NAMALWA (cell line): ENCODE measurements at regions not wholly inside any gene's neighbourhood (a gene's known extent, or its start where the extent isn't known, plus 50 kb on each side); places are given as distances from the start of the nearest gene placed in this dataset.
"Not testable (repeated sequence)": the region's sequence is repeated elsewhere in the genome, so short reads cannot be mapped to it uniquely, and the experiment has no call there.

Source experiments
- DNase-seq: peaks from one replicate; pipeline ENCODE4 v3.0.0-alpha.2; 2015; ENCODE audit warnings: low spot score

DNA sequence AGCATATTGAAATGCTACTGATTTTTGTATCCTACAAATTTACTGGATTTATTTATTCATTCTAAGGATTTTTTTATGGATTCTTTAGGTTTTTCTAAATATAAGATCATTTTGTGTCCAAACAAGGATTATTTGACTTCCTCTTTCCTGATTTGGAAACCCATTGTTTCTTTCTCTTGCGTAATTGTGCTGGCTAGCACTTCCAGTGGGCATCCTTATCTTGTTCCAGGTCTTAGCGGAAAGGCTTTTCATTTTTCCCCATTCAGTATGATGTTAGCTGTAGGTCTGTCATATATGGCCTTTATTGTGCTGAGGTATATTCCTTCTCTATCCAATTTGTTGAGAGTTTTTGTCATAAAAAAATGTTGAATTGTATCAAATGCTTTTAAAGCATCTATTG lies 57.2 kb upstream of the RHOJ start:
- DNase-seq = no peak

DNA sequence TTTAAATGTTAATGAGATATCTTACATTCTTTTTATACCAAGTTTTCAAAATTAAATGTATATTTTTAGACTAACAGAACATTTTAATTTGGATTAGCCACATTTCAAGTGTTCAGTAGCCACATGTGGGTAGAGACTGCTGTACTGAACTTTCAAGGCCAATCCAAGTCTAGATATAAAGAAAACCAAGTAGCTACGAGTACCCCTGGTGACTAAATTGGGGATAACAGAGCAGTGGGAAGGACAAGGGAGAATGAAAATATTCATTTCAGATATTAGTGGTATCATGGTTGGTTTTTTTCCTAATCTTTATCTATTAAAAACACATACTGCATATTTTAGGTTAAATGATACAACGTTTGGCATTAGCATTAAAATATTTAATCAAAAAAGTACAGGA lies 69.4 kb upstream of the RHOJ start:
- peak; percentile 11 for DNase-seq

GRCh38 chr14:63130531-63130930 lies 73.7 kb upstream of the RHOJ start:
- DNase-seq = no peak

DNA sequence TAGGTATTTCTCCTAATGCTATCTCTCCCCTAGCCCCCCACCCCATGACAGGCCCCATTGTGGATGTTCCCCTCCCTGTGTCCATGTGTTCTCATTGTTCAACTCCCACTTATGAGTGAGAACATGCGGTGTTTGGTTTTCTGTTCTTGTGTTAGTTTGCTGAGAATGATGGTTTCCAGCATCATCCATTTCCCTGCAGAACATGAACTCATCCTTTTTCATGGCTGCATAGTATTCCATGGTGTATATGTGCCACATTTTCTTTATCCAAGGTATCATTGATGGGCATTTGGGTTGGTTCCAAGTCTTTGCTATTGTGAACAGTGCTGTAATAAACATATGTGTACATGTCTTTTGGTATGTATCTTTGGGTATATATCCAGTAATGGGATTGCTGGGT lies 61.2 kb upstream of the KCNH5 start:
- not testable (repeated sequence) for DNase-seq

- no peak for DNase-seq
Measured at GRCh38 chr14:63100552-63100951, 55.3 kb upstream of the KCNH5 start.

- DNase-seq = no peak
Measured at GRCh38 chr14:63096186-63096585, 50.9 kb upstream of the KCNH5 start.
